Fibroblast of pulmonary artery (primary cell): ENCODE measurements at regions not wholly inside any gene's neighbourhood (a gene's known extent, or its start where the extent isn't known, plus 50 kb on each side); places are given as distances from the start of the nearest gene placed in this dataset.

Experiments
- DNase-seq: peaks from one replicate; pipeline ENCODE4 v3.0.0-alpha.2; 2010; ENCODE audit warnings: low read depth
- H3K4me3 ChIP-seq: replicated peaks from 2 replicates; pipeline ENCODE4 v1.5.1; 2011; ENCODE audit warnings: low read depth, mild to moderate bottlenecking, control low read depth, low read length, moderate library complexity
- CTCF ChIP-seq: IDR thresholded peaks from 2 replicates; pipeline ENCODE4 v1.5.1; 2011; ENCODE audit warnings: mild to moderate bottlenecking, control low read depth, low read length, inconsistent platforms; ENCODE audit errors: missing control alignments

- H3K4me3 ChIP-seq: no peak overlapping the region
- TF ChIP-seq CTCF: no peak
- DNase-seq: no peak
These were observed 225.9 kb downstream of the SEC61B start for GRCh38 chr9:99447951-99448350.

- no peak overlapping the region for H3K4me3 ChIP-seq
- no peak for DNase-seq
- TF ChIP-seq CTCF: no peak
These were observed 227.6 kb downstream of the SEC61B start for GRCh38 chr9:99449726-99450125.

- TF ChIP-seq CTCF: no peak
- no peak for DNase-seq
- no peak overlapping the region for H3K4me3 ChIP-seq
These were observed 229.1 kb downstream of the SEC61B start for GRCh38 chr9:99451112-99451606.

GRCh38 chr9:99457406-99457805 is 235.3 kb downstream of the SEC61B start:
- TF ChIP-seq CTCF: no peak
- no peak for DNase-seq
- no peak overlapping the region for H3K4me3 ChIP-seq

- no peak overlapping the region for H3K4me3 ChIP-seq
- TF ChIP-seq CTCF: no peak
- no peak for DNase-seq
These were observed 235.9 kb downstream of the SEC61B start for GRCh38 chr9:99457981-99458380.

GRCh38 chr9:99459919-99460318 is 237.8 kb downstream of the SEC61B start:
- no peak overlapping the region for H3K4me3 ChIP-seq
- no peak for DNase-seq
- no peak for TF ChIP-seq CTCF

GRCh38 chr9:99463131-99463530 is 241.0 kb downstream of the SEC61B start:
- no peak for DNase-seq
- no peak overlapping the region for H3K4me3 ChIP-seq
- no peak for TF ChIP-seq CTCF
